K562 (cell line): ENCODE measurements at regions not wholly inside any gene's neighbourhood (a gene's known extent, or its start where the extent isn't known, plus 50 kb on each side); places are given as distances from the start of the nearest gene placed in this dataset.

Experiments
- ATF2 ChIP-seq: sonication (generic); formaldehyde crosslinking; IDR thresholded peaks from 2 replicates; pipeline ENCODE4 v1.8.1; 2022; ENCODE audit warnings: missing genetic modification reagents
- CREB3 ChIP-seq: fragments of 450-650 bp; conservative IDR thresholded peaks from 2 replicates; pipeline ENCODE4 v1.6.1; 2016; ENCODE audit warnings: missing genetic modification characterization, low read depth, mild to moderate bottlenecking, missing compliant biosample characterization, moderate library complexity
- HIVEP1 ChIP-seq: fragments of 250-450 bp; sonication (Bioruptor Pico); IDR thresholded peaks from 2 replicates; pipeline ENCODE4 v1.4.0; 2020; ENCODE audit warnings: mild to moderate bottlenecking
- KDM5B ChIP-seq: fragments of 200-600 bp; sonication (generic); IDR thresholded peaks from 2 replicates; pipeline ENCODE4 v1.6.1; 2012; ENCODE audit warnings: low read depth, mild to moderate bottlenecking, moderate library complexity, low read length, control low read depth, inconsistent platforms; ENCODE audit not compliant: insufficient replicate concordance
- MBD2 ChIP-seq: sonication (generic); IDR thresholded peaks from 2 replicates; pipeline ENCODE4 v1.6.1; 2016; ENCODE audit warnings: low read depth, borderline replicate concordance
- PREB ChIP-seq: sonication (generic); formaldehyde crosslinking; IDR thresholded peaks from 2 replicates; pipeline ENCODE4 v1.8.1; 2023; ENCODE audit warnings: mild to moderate bottlenecking, missing genetic modification reagents
- REST ChIP-seq, 2 experiments: fragments of 450-650 bp; formaldehyde crosslinking in 1 of 2; IDR thresholded peaks; 2 replicates each; pipeline versions ENCODE4 v1.4.0 to v1.6.1; 2014 to 2020; ENCODE audit warnings: mild to moderate bottlenecking in 2 of 2, borderline replicate concordance in 1 of 2, low read depth in 1 of 2
- RHOXF2B ChIP-seq: fragments of 250-450 bp; sonication (Bioruptor Pico); conservative IDR thresholded peaks from 2 replicates; pipeline ENCODE4 v1.5.1; 2021
- SMAD1 ChIP-seq: fragments of 150-350 bp; IDR thresholded peaks from 2 replicates; pipeline ENCODE4 v1.6.1; 2014; ENCODE audit warnings: low read length, low read depth; ENCODE audit not compliant: partially characterized antibody
- ZNF436 ChIP-seq: fragments of 250-450, 450-650 bp; sonication (Bioruptor Pico); formaldehyde crosslinking; IDR thresholded peaks from 2 replicates; pipeline ENCODE4 v1.7.0; 2020; ENCODE audit warnings: mild to moderate bottlenecking
- TF ChIP-seq, protein P1 (sequence below): fragments of 450-650 bp; IDR thresholded peaks from 2 replicates; pipeline ENCODE4 v1.6.1; 2017; ENCODE audit warnings: mild to moderate bottlenecking, moderate library complexity
- TF ChIP-seq, protein P2 (sequence below): fragments of 250-450 bp; sonication (Bioruptor Pico); IDR thresholded peaks from 2 replicates; pipeline ENCODE4 v1.4.0; 2020; ENCODE audit warnings: mild to moderate bottlenecking

DNA sequence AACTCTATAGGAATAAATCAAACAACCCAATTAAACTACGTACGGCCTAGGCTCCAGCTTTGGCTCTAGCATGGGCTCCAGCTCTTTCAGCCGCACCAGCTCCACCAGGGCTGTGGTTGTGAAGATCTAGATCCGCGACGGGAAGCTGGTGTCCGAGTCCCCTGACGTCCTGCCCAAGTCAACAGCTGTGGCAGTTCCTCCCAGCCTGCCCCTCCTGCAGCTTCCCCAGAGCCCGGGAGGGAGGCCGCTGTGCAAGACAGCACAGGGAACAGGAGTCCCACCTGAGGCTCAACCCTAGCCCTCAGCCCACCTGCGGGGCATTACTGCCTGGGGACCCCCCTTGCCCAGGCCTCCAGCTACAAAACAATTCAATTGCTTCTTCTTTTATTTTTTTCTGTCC is 2680.3 kb downstream of the PCDH7 start (continued):
- TF ChIP-seq REST (IDR thresholded peaks at IDR 0.05; ENCODE audit: borderline replicate concordance) (no peak), REST (CRISPR knock-in tag; IDR thresholded peaks at IDR 0.05; ENCODE audit: low read depth) (no peak), CREB3 (tag) (no peak), HIVEP1 (no peak), SMAD1 (no peak), RHOXF2B (no peak), ZNF436 (CRISPR knock-in tag) (no peak), MBD2 (no peak), ATF2 (no peak), PREB (CRISPR knock-in tag) (no peak), KDM5B (no peak)
- TF ChIP-seq, protein P1, sequence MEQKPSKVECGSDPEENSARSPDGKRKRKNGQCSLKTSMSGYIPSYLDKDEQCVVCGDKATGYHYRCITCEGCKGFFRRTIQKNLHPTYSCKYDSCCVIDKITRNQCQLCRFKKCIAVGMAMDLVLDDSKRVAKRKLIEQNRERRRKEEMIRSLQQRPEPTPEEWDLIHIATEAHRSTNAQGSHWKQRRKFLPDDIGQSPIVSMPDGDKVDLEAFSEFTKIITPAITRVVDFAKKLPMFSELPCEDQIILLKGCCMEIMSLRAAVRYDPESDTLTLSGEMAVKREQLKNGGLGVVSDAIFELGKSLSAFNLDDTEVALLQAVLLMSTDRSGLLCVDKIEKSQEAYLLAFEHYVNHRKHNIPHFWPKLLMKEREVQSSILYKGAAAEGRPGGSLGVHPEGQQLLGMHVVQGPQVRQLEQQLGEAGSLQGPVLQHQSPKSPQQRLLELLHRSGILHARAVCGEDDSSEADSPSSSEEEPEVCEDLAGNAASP: no peak
- TF ChIP-seq, protein P2, sequence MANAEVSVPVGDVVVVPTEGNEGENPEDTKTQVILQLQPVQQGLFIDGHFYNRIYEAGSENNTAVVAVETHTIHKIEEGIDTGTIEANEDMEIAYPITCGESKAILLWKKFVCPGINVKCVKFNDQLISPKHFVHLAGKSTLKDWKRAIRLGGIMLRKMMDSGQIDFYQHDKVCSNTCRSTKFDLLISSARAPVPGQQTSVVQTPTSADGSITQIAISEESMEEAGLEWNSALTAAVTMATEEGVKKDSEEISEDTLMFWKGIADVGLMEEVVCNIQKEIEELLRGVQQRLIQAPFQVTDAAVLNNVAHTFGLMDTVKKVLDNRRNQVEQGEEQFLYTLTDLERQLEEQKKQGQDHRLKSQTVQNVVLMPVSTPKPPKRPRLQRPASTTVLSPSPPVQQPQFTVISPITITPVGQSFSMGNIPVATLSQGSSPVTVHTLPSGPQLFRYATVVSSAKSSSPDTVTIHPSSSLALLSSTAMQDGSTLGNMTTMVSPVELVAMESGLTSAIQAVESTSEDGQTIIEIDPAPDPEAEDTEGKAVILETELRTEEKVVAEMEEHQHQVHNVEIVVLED (CRISPR knock-in tag): no peak
